HCT116 (cell line): ENCODE measurements at regions not wholly inside any gene's neighbourhood (a gene's known extent, or its start where the extent isn't known, plus 50 kb on each side); places are given as distances from the start of the nearest gene placed in this dataset.

Experiments
- ATAC-seq: fragments of 200-7000 bp; cut with Tn5 transposase; 2 replicates; pipeline ENCODE4 v1.9.1; 2020; ENCODE audit warnings: mild to moderate bottlenecking, moderate library complexity
- BruUV-seq: library from RNA; stranded (reverse); fragments of 400-500 nt; replicated peaks from 2 replicates; lab custom pipeline; 2021; lab: Mats Ljungman, UMichigan
- CTCF ChIA-PET: fragments of 300-600 bp; sonication (Branson Sonifier 250); formaldehyde crosslinking; loops from one replicate; lab custom pipeline; 2021; ENCODE audit warnings: antibody characterized with exemption; lab: Charles Lee
- POLR2A ChIA-PET: fragments of 300-600, 350-600 bp; sonication (Branson Sonifier 250); formaldehyde crosslinking; loops from one replicate; lab custom pipeline; 2021; ENCODE audit warnings: antibody characterized with exemption; lab: Charles Lee
- RAD21 ChIA-PET, 2 experiments: fragments of 300-600 bp; sonication (Branson Sonifier 250); formaldehyde crosslinking; loops; one replicate each; lab custom pipeline; 2023; ENCODE audit warnings: low total read pairs in 2 of 2; ENCODE audit not compliant: uncharacterized antibody in 2 of 2, unreplicated experiment in 2 of 2, low non-redundant PET in 1 of 2; lab: Charles Lee
- DNase-seq: peaks from one replicate; pipeline ENCODE4 v3.0.0-alpha.2; 2010; ENCODE audit warnings: low read depth, low spot score
- H2AFZ ChIP-seq: fragments of 200-600 bp; shearing (Covaris generic), sonication (generic); 2 replicates; pipeline ENCODE4 v1.6.1; 2017; ENCODE audit warnings: low read depth, mixed run types, mixed read lengths, antibody characterized with exemption, low read length; ENCODE audit not compliant: poor library complexity, severe bottlenecking
- H3K27ac ChIP-seq: 2 replicates; pipeline ENCODE4 v1.5.1; 2012; ENCODE audit warnings: low read depth, low read length
- H3K27me3 ChIP-seq: fragments of 200-600 bp; sonication (generic); 2 replicates; pipeline ENCODE4 v1.6.1; 2016; ENCODE audit warnings: mixed run types, low read length, mixed read lengths; ENCODE audit not compliant: insufficient read depth
- H3K36me3 ChIP-seq, 2 experiments: fragments of 200-500 bp in 1 of 2; fragments of 200-600 bp in 1 of 2; sonication (Bioruptor generic) in 1 of 2; sonication (generic) in 1 of 2; 2 replicates each; pipeline versions ENCODE4 v1.5.1 to v1.6.1; 2014 to 2016; ENCODE audit warnings: low read length in 2 of 2, inconsistent platforms in 1 of 2, mixed read lengths in 1 of 2, mixed run types in 1 of 2; ENCODE audit not compliant: insufficient read depth in 2 of 2, control insufficient read depth in 1 of 2
- H3K4me1 ChIP-seq, 2 experiments: fragments of 200-600 bp in 1 of 2; sonication (generic) in 1 of 2; 2 replicates each; pipeline versions ENCODE4 v1.5.1 to v1.6.1; 2012 to 2017; ENCODE audit warnings: low read length in 2 of 2, inconsistent platforms in 1 of 2, mild to moderate bottlenecking in 1 of 2, mixed read lengths in 1 of 2, mixed run types in 1 of 2, moderate library complexity in 1 of 2; ENCODE audit not compliant: insufficient read depth in 2 of 2, control insufficient read depth in 1 of 2
- H3K4me2 ChIP-seq: fragments of 200-600 bp; sonication (generic); 2 replicates; pipeline ENCODE4 v1.6.1; 2017; ENCODE audit warnings: mixed run types, low read length, mixed read lengths
- H3K4me3 ChIP-seq, 2 experiments: fragments of 200-600 bp in 1 of 2; sonication (generic) in 1 of 2; replicated peaks in 1 of 2; 2 replicates each; pipeline ENCODE4 v1.5.1; 2011 to 2016; ENCODE audit warnings: low read length in 2 of 2, control low read depth in 1 of 2, low read depth in 1 of 2, mild to moderate bottlenecking in 1 of 2, mixed read lengths in 1 of 2, mixed run types in 1 of 2
- H3K79me2 ChIP-seq: fragments of 200-600 bp; sonication (generic); 2 replicates; pipeline ENCODE4 v1.6.1; 2017; ENCODE audit warnings: mild to moderate bottlenecking, mixed run types, low read length, moderate library complexity, mixed read lengths; ENCODE audit not compliant: insufficient read depth
- H3K9ac ChIP-seq: fragments of 200-600 bp; sonication (generic); 2 replicates; pipeline ENCODE4 v1.6.1; 2016; ENCODE audit warnings: low read length, mixed read lengths
- H3K9me2 ChIP-seq: fragments of 200-600 bp; sonication (generic), shearing (Covaris generic); 2 replicates; pipeline ENCODE4 v1.6.1; 2017; ENCODE audit warnings: mixed run types, mild to moderate bottlenecking, moderate library complexity; ENCODE audit not compliant: insufficient read depth
- H3K9me3 ChIP-seq, 2 experiments: fragments of 200-500 bp in 1 of 2; fragments of 200-600 bp in 1 of 2; sonication (Bioruptor generic) in 1 of 2; sonication (generic) in 1 of 2; 2 replicates each; pipeline ENCODE4 v1.6.1; 2014 to 2017; ENCODE audit warnings: low read length in 2 of 2, mixed read lengths in 2 of 2, inconsistent platforms in 1 of 2, low read depth in 1 of 2, mild to moderate bottlenecking in 1 of 2, mixed run types in 1 of 2, moderate library complexity in 1 of 2; ENCODE audit not compliant: control insufficient read depth in 1 of 2, insufficient read depth in 1 of 2
- H4K20me1 ChIP-seq: fragments of 200-600 bp; sonication (generic), shearing (Covaris generic); 2 replicates; pipeline ENCODE4 v1.6.1; 2017; ENCODE audit warnings: mixed run types, mild to moderate bottlenecking, moderate library complexity; ENCODE audit not compliant: insufficient read depth
- CBX3 ChIP-seq: IDR thresholded peaks from 2 replicates; pipeline ENCODE4 v1.6.1; 2012; ENCODE audit warnings: low read depth
- CEBPB ChIP-seq: IDR thresholded peaks from 2 replicates; pipeline ENCODE4 v1.6.1; 2012; ENCODE audit warnings: low read depth
- EGR1 ChIP-seq: IDR thresholded peaks from 2 replicates; pipeline ENCODE4 v1.6.1; 2012; ENCODE audit warnings: low read depth
- ELF1 ChIP-seq: IDR thresholded peaks from 2 replicates; pipeline ENCODE4 v1.6.1; 2012; ENCODE audit warnings: low read depth, borderline replicate concordance
- EZH2 ChIP-seq: fragments of 200-600 bp; sonication (generic); IDR thresholded peaks from 2 replicates; pipeline ENCODE4 v1.6.1; 2017; ENCODE audit warnings: antibody characterized with exemption, mixed run types
- EZH2phosphoT487 ChIP-seq: fragments of 200-600 bp; IDR thresholded peaks from 2 replicates; pipeline ENCODE4 v1.6.1; 2018; ENCODE audit warnings: antibody characterized with exemption, borderline replicate concordance
- FOSL1 ChIP-seq: IDR thresholded peaks from 2 replicates; pipeline ENCODE4 v1.6.1; 2012; ENCODE audit warnings: low read depth
- POLR2AphosphoS5 ChIP-seq: IDR thresholded peaks from 2 replicates; pipeline ENCODE4 v1.6.1; 2011; ENCODE audit warnings: mild to moderate bottlenecking, low read depth, low read length, moderate library complexity
- RAD21 ChIP-seq: IDR thresholded peaks from 2 replicates; pipeline ENCODE4 v1.6.1; 2012; ENCODE audit warnings: low read depth, mild to moderate bottlenecking
- SIN3A ChIP-seq: IDR thresholded peaks from 2 replicates; pipeline ENCODE4 v1.6.1; 2012; ENCODE audit warnings: low read depth
- SP1 ChIP-seq: IDR thresholded peaks from 2 replicates; pipeline ENCODE4 v1.6.1; 2012; ENCODE audit warnings: low read depth
- TCF7L2 ChIP-seq: IDR thresholded peaks from 2 replicates; pipeline ENCODE4 v1.7.0; 2011; ENCODE audit warnings: borderline replicate concordance, inconsistent platforms; ENCODE audit not compliant: insufficient read depth, insufficient read length; ENCODE audit errors: extremely low read depth
- YY1 ChIP-seq: IDR thresholded peaks from 2 replicates; pipeline ENCODE4 v1.6.1; 2011; ENCODE audit warnings: low read length, low read depth, moderate library complexity, mild to moderate bottlenecking; ENCODE audit not compliant: insufficient replicate concordance; ENCODE audit errors: extremely low read depth
- ZFX ChIP-seq: fragments of 450-650 bp; IDR thresholded peaks from 2 replicates; pipeline ENCODE4 v1.6.1; 2017
- ZNF274 ChIP-seq: fragments of 200-500 bp; sonication (Bioruptor generic); IDR thresholded peaks from 2 replicates; pipeline ENCODE4 v1.6.1; 2014; ENCODE audit warnings: mild to moderate bottlenecking, low read depth, low read length, inconsistent platforms
- intact Hi-C: fragments of 100-400 bp; cut with micrococcal nuclease; formaldehyde crosslinking; loops from 2 replicates; pipeline ENCODE4 v1.10.0; 2022
- TF ChIP-seq, protein P1 (sequence below): IDR thresholded peaks from 2 replicates; pipeline ENCODE4 v1.6.1; 2011; ENCODE audit warnings: mild to moderate bottlenecking, low read length, moderate library complexity; ENCODE audit not compliant: insufficient replicate concordance; ENCODE audit errors: extremely low read depth
- TF ChIP-seq, protein P2 (sequence below): IDR thresholded peaks from 2 replicates; pipeline ENCODE4 v1.6.1; 2012; ENCODE audit warnings: low read depth
- TF ChIP-seq, protein P3 (sequence below): IDR thresholded peaks from 2 replicates; pipeline ENCODE4 v1.6.1; 2012

DNA sequence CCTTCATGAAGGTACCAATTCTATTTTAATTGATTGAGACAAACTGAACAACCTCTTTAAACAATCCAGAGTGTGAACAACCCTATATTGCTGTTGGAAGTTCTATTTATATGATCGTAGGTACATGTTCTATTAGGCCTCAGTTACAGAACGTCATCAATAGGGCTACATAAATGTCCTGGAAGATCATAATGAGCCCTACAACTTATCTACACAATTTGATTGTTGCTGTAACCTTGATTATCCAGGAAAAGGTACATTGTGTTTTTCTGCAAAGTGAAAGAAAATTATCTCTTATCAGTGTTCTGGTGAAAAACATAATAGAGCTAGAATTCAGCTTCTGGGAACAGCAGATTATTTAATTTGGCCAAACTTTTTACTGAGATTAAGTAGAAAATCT, 612.9 kb downstream of the GALC start:
- no peaks in the 10 kb centered on the region for H3K36me3 ChIP-seq
- intact Hi-C loops, result no loop called here
- H3K4me2 ChIP-seq, result no peak overlapping the region
- no peak for DNase-seq
- no peak overlapping the region for H2AFZ ChIP-seq
- no peak for ATAC-seq
- TF ChIP-seq ZNF274 (no peak), SP1 (no peak), POLR2AphosphoS5 (no peak), CBX3 (no peak), YY1 (no peak), SIN3A (no peak), FOSL1 (no peak), ELF1 (no peak), EGR1 (no peak), ZFX (no peak), TCF7L2 (no peak), EZH2phosphoT487 (no peak), CEBPB (no peak), EZH2 (no peak), RAD21 (no peak)
- TF ChIP-seq, protein P1, sequence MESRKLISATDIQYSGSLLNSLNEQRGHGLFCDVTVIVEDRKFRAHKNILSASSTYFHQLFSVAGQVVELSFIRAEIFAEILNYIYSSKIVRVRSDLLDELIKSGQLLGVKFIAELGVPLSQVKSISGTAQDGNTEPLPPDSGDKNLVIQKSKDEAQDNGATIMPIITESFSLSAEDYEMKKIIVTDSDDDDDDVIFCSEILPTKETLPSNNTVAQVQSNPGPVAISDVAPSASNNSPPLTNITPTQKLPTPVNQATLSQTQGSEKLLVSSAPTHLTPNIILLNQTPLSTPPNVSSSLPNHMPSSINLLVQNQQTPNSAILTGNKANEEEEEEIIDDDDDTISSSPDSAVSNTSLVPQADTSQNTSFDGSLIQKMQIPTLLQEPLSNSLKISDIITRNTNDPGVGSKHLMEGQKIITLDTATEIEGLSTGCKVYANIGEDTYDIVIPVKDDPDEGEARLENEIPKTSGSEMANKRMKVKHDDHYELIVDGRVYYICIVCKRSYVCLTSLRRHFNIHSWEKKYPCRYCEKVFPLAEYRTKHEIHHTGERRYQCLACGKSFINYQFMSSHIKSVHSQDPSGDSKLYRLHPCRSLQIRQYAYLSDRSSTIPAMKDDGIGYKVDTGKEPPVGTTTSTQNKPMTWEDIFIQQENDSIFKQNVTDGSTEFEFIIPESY, result no peak
- TF ChIP-seq, protein P2, sequence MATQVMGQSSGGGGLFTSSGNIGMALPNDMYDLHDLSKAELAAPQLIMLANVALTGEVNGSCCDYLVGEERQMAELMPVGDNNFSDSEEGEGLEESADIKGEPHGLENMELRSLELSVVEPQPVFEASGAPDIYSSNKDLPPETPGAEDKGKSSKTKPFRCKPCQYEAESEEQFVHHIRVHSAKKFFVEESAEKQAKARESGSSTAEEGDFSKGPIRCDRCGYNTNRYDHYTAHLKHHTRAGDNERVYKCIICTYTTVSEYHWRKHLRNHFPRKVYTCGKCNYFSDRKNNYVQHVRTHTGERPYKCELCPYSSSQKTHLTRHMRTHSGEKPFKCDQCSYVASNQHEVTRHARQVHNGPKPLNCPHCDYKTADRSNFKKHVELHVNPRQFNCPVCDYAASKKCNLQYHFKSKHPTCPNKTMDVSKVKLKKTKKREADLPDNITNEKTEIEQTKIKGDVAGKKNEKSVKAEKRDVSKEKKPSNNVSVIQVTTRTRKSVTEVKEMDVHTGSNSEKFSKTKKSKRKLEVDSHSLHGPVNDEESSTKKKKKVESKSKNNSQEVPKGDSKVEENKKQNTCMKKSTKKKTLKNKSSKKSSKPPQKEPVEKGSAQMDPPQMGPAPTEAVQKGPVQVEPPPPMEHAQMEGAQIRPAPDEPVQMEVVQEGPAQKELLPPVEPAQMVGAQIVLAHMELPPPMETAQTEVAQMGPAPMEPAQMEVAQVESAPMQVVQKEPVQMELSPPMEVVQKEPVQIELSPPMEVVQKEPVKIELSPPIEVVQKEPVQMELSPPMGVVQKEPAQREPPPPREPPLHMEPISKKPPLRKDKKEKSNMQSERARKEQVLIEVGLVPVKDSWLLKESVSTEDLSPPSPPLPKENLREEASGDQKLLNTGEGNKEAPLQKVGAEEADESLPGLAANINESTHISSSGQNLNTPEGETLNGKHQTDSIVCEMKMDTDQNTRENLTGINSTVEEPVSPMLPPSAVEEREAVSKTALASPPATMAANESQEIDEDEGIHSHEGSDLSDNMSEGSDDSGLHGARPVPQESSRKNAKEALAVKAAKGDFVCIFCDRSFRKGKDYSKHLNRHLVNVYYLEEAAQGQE, result no peak
- TF ChIP-seq, protein P3, sequence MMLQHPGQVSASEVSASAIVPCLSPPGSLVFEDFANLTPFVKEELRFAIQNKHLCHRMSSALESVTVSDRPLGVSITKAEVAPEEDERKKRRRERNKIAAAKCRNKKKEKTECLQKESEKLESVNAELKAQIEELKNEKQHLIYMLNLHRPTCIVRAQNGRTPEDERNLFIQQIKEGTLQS, result no peak
- TF ChIP-seq, all 23 proteins: peak for 0
- peaks cover 26% of the 10 kb centered on the region in 2 experiments; a peak in 2 of 4 replicates for H3K9me3 ChIP-seq
- H4K20me1 ChIP-seq, result no peaks in the 10 kb centered on the region
- no peaks in the 10 kb centered on the region for H3K9me2 ChIP-seq
- H3K4me3 ChIP-seq, result no peak overlapping the region
- no peaks in the 10 kb centered on the region for H3K27me3 ChIP-seq
- H3K27ac ChIP-seq, result no peak overlapping the region
- ChIA-PET CTCF (no interaction called here), RAD21 (no interaction called here), POLR2A (no interaction called here)
- no peaks in the 10 kb centered on the region for H3K4me1 ChIP-seq
- no peaks in the 10 kb centered on the region for H3K79me2 ChIP-seq
- H3K9ac ChIP-seq, result no peak overlapping the region
- BruUV-seq, result no TSS peak
